SK-N-SH (cell line): ENCODE measurements at regions not wholly inside any gene's neighbourhood (a gene's known extent, or its start where the extent isn't known, plus 50 kb on each side); places are given as distances from the start of the nearest gene placed in this dataset.

Source experiments
- CTCF ChIA-PET: fragments of 300-600, 350-600 bp; formaldehyde crosslinking; extraction: SDS; loops from one replicate; lab custom pipeline; 2021; lab: Yijun Ruan, JAX
- POLR2A ChIA-PET: fragments of 350-600 bp; sonication (Branson Sonifier 250); formaldehyde crosslinking; extraction: SDS; loops from one replicate; lab custom pipeline; 2020; ENCODE audit warnings: antibody characterized with exemption, inconsistent platforms; lab: Yijun Ruan, JAX
- DNase-seq: peaks from one replicate; pipeline ENCODE4 v3.0.0; 2012
- H2AFZ ChIP-seq: fragments of 200-600 bp; sonication (generic); 2 replicates; pipeline ENCODE4 v1.8.1; 2016; ENCODE audit warnings: antibody characterized with exemption, mild to moderate bottlenecking, low read depth
- H3F3A ChIP-seq: fragments of 200-600 bp; sonication (generic); replicated peaks from 2 replicates; pipeline ENCODE3; 2016; ENCODE audit warnings: antibody characterized with exemption, mild to moderate bottlenecking; ENCODE audit not compliant: insufficient read depth
- H3K27ac ChIP-seq, 2 experiments: fragments of 200-500 bp in 1 of 2; fragments of 200-600 bp in 1 of 2; sonication (Bioruptor generic) in 1 of 2; sonication (generic), shearing (Covaris generic) in 1 of 2; 2 replicates each; pipeline versions ENCODE4 v1.5.1 to v1.6.1; 2014 to 2016; ENCODE audit warnings: low read depth in 2 of 2, inconsistent platforms in 1 of 2, low read length in 1 of 2, mild to moderate bottlenecking in 1 of 2, mixed read lengths in 1 of 2
- H3K27me3 ChIP-seq: fragments of 200-600 bp; sonication (generic), shearing (Covaris generic); 2 replicates; pipeline ENCODE4 v1.6.1; 2016; ENCODE audit warnings: mixed run types; ENCODE audit not compliant: insufficient read depth
- H3K36me3 ChIP-seq, 2 experiments: fragments of 200-500 bp in 1 of 2; fragments of 200-600 bp in 1 of 2; sonication (Bioruptor generic) in 1 of 2; sonication (generic) in 1 of 2; replicated peaks in 1 of 2; 2 replicates each; pipeline versions ENCODE3 to v1.5.1; 2014 to 2016; ENCODE audit warnings: low read length in 1 of 2, mild to moderate bottlenecking in 1 of 2; ENCODE audit not compliant: insufficient read depth in 2 of 2, control insufficient read depth in 1 of 2
- H3K4me1 ChIP-seq, 2 experiments: fragments of 200-500 bp in 1 of 2; fragments of 200-600 bp in 1 of 2; sonication (Bioruptor generic) in 1 of 2; sonication (generic), shearing (Covaris generic) in 1 of 2; 2 replicates each; pipeline versions ENCODE4 v1.5.1 to v1.6.1; 2014 to 2016; ENCODE audit warnings: low read depth in 1 of 2, low read length in 1 of 2, mixed run types in 1 of 2; ENCODE audit not compliant: insufficient read depth in 2 of 2, control insufficient read depth in 1 of 2
- H3K4me2 ChIP-seq: fragments of 200-600 bp; sonication (generic), shearing (Covaris generic); 2 replicates; pipeline ENCODE4 v1.6.1; 2017; ENCODE audit warnings: mixed run types
- H3K4me3 ChIP-seq, 2 experiments: fragments of 200-500 bp in 1 of 2; fragments of 200-600 bp in 1 of 2; sonication (Bioruptor generic) in 1 of 2; sonication (generic), shearing (Covaris generic) in 1 of 2; 2 replicates each; pipeline versions ENCODE4 v1.5.1 to v1.8.1; 2014 to 2016; ENCODE audit warnings: low read depth in 2 of 2, inconsistent platforms in 1 of 2, low read length in 1 of 2, mild to moderate bottlenecking in 1 of 2, mixed read lengths in 1 of 2, moderate library complexity in 1 of 2
- H3K79me2 ChIP-seq: fragments of 200-600 bp; sonication (generic); 2 replicates; pipeline ENCODE4 v1.8.1; 2017; ENCODE audit warnings: mild to moderate bottlenecking; ENCODE audit not compliant: insufficient read depth
- H3K9ac ChIP-seq: fragments of 200-600 bp; sonication (generic); 2 replicates; pipeline ENCODE4 v1.6.1; 2017; ENCODE audit warnings: mixed run types
- H3K9me2 ChIP-seq: fragments of 200-600 bp; sonication (generic); 2 replicates; pipeline ENCODE4 v1.6.1; 2017; ENCODE audit warnings: mixed run types
- H3K9me3 ChIP-seq: fragments of 200-600 bp; sonication (generic); 2 replicates; pipeline ENCODE4 v1.6.1; 2017; ENCODE audit warnings: mixed run types, mild to moderate bottlenecking, moderate library complexity
- H4K20me1 ChIP-seq: fragments of 200-600 bp; sonication (generic); 2 replicates; pipeline ENCODE4 v1.6.1; 2017; ENCODE audit warnings: mild to moderate bottlenecking, mixed run types; ENCODE audit not compliant: insufficient read depth
- CHD2 ChIP-seq: fragments of 150-350 bp; IDR thresholded peaks from 2 replicates; pipeline ENCODE4 v1.6.1; 2018; ENCODE audit warnings: low read length; ENCODE audit not compliant: partially characterized antibody
- CTCF ChIP-seq: fragments of 200-600 bp; sonication (generic); IDR thresholded peaks from 2 replicates; pipeline ENCODE4 v1.6.1; 2017; ENCODE audit warnings: antibody characterized with exemption, mild to moderate bottlenecking, moderate library complexity
- ELF1 ChIP-seq: IDR thresholded peaks from 2 replicates; pipeline ENCODE4 v1.4.0; 2012
- EZH2phosphoT487 ChIP-seq: fragments of 200-600 bp; sonication (generic); IDR thresholded peaks from 2 replicates; pipeline ENCODE4 v1.6.1; 2017; ENCODE audit warnings: low read depth, mixed run types, mild to moderate bottlenecking, antibody characterized with exemption, moderate library complexity, borderline replicate concordance
- FOSL2 ChIP-seq: IDR thresholded peaks from 2 replicates; pipeline ENCODE4 v1.4.0; 2012; ENCODE audit warnings: low read depth, mild to moderate bottlenecking, moderate library complexity, borderline replicate concordance
- FOXJ3 ChIP-seq: sonication (generic); formaldehyde crosslinking; IDR thresholded peaks from 2 replicates; pipeline ENCODE4 v1.5.1; 2020; ENCODE audit warnings: mild to moderate bottlenecking, missing genetic modification reagents
- GATA2 ChIP-seq: sonication (generic); formaldehyde crosslinking; IDR thresholded peaks from 2 replicates; pipeline ENCODE4 v1.5.0; 2020; ENCODE audit warnings: mild to moderate bottlenecking, missing genetic modification reagents
- IRF3 ChIP-seq: fragments of 150-350 bp; IDR thresholded peaks from 2 replicates; pipeline ENCODE4 v1.6.1; 2016; ENCODE audit warnings: mild to moderate bottlenecking, low read depth, low read length
- MAX ChIP-seq: IDR thresholded peaks from 2 replicates; pipeline ENCODE4 v1.4.0; 2012; ENCODE audit warnings: low read depth
- NFIC ChIP-seq: IDR thresholded peaks from 2 replicates; pipeline ENCODE4 v1.4.0; 2012; ENCODE audit warnings: borderline replicate concordance
- NRF1 ChIP-seq: IDR thresholded peaks from 2 replicates; pipeline ENCODE4 v1.6.1; 2012; ENCODE audit warnings: low read depth, mild to moderate bottlenecking, low read length
- PBX3 ChIP-seq: IDR thresholded peaks from 2 replicates; pipeline ENCODE4; 2012
- REST ChIP-seq: IDR thresholded peaks from 2 replicates; pipeline ENCODE4 v1.6.1; 2012; ENCODE audit warnings: mild to moderate bottlenecking, low read depth, low read length, moderate library complexity
- RFX5 ChIP-seq: IDR thresholded peaks from 2 replicates; pipeline ENCODE4 v1.6.1; 2012; ENCODE audit warnings: mild to moderate bottlenecking, improper control_type of control experiment, low read length
- RXRA ChIP-seq: IDR thresholded peaks from 2 replicates; pipeline ENCODE4 v1.4.0; 2012; ENCODE audit warnings: low read depth, mild to moderate bottlenecking, borderline replicate concordance
- SIN3A ChIP-seq: IDR thresholded peaks from 2 replicates; pipeline ENCODE4 v1.6.1; 2012; ENCODE audit warnings: low read depth, mild to moderate bottlenecking, low read length, moderate library complexity, borderline replicate concordance
- SMC3 ChIP-seq: IDR thresholded peaks from 2 replicates; pipeline ENCODE4 v1.6.1; 2012; ENCODE audit warnings: low read depth, low read length, improper control_type of control experiment
- TAF1 ChIP-seq: IDR thresholded peaks from 2 replicates; pipeline ENCODE4 v1.6.1; 2012; ENCODE audit warnings: low read depth, mild to moderate bottlenecking, low read length, moderate library complexity, borderline replicate concordance
- TEAD4 ChIP-seq: IDR thresholded peaks from 2 replicates; pipeline ENCODE4 v1.4.0; 2012; ENCODE audit warnings: mild to moderate bottlenecking, borderline replicate concordance; ENCODE audit not compliant: insufficient read depth
- YY1 ChIP-seq: IDR thresholded peaks from 2 replicates; pipeline ENCODE4 v1.4.0; 2012; ENCODE audit warnings: low read depth, mild to moderate bottlenecking

GRCh38 chr5:111813537-111813936, 56.5 kb upstream of the NREP start:
- H3K4me3 ChIP-seq = no peak overlapping the region
- no peak overlapping the region for H3K9ac ChIP-seq
- H3K9me3 ChIP-seq = 0 out of 2 replicates have a peak, but pooled peaks cover 2% of the 10 kb centered on the region
- no peak overlapping the region for H3K27ac ChIP-seq
- no peaks in the 10 kb centered on the region for H3K27me3 ChIP-seq
- H3K4me2 ChIP-seq = no peak overlapping the region
- no peaks in the 10 kb centered on the region for H3K4me1 ChIP-seq
- H3K9me2 ChIP-seq = peaks cover 4% of the 10 kb centered on the region; the same call in 1 of the 2 replicates
- TF ChIP-seq CTCF (no peak), MAX (no peak), EZH2phosphoT487 (no peak), NFIC (no peak), PBX3 (no peak), SMC3 (no peak), TAF1 (no peak), TEAD4 (no peak), RFX5 (no peak), GATA2 (CRISPR knock-in tag) (no peak), REST (no peak), NRF1 (no peak), SIN3A (no peak), CHD2 (no peak), ELF1 (no peak), RXRA (no peak), FOXJ3 (CRISPR knock-in tag) (no peak), YY1 (no peak), FOSL2 (no peak), IRF3 (no peak)
- no peaks in the 10 kb centered on the region for H4K20me1 ChIP-seq
- H3F3A ChIP-seq = peaks cover 3% of the 10 kb centered on the region
- no peaks in the 10 kb centered on the region for H3K79me2 ChIP-seq
- no peak overlapping the region for H2AFZ ChIP-seq
- no peak for DNase-seq
- ChIA-PET POLR2A (no interaction called here), CTCF (interaction anchor here (0.6 kb wide), 1 partner anchor 92 kb away, joined by 3 read pairs; no protein-coding TSS in a partner anchor)
- H3K36me3 ChIP-seq = no peaks in the 10 kb centered on the region
